A673 (cell line): ENCODE measurements at regions not wholly inside any gene's neighbourhood (a gene's known extent, or its start where the extent isn't known, plus 50 kb on each side); places are given as distances from the start of the nearest gene placed in this dataset.

Experiments used
- CTCF ChIP-seq: fragments of 300-800, 200-600 bp; sonication (generic); conservative IDR thresholded peaks from 2 replicates; pipeline ENCODE4 v1.5.1; 2017; ENCODE audit warnings: low read depth, mild to moderate bottlenecking, antibody characterized with exemption, low read length, moderate library complexity, mixed read lengths
- EZH2 ChIP-seq: fragments of 200-600 bp; sonication (generic); IDR thresholded peaks from 2 replicates; pipeline ENCODE4 v1.6.1; 2017; ENCODE audit warnings: borderline replicate concordance, low read depth, mild to moderate bottlenecking, mixed read lengths, antibody characterized with exemption, low read length; ENCODE audit not compliant: poor library complexity, severe bottlenecking

DNA sequence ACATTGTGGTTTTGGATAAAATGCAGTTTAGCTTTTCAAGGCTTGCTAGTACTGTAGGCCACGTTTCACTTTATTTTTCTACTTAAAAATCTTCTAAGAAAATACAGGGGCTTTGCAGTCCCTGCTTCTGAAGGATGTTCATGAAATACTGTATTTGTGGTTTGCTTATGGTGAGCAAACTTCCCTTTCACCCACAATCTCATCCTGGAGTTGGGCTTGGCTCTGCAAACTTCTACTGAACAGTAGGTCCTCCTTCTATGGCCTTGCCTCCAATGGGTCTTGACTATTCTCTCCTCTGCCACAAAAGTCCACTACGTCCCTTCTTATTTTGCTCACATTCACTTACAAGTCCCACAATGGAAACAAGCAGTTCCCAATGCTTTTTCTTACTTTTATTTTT lies 502.7 kb upstream of the KLF4 start:
- TF ChIP-seq CTCF: no peak
- no peak for TF ChIP-seq EZH2
